Activated B cell treated with CpG ODN at 0.5 μM for 24 hours (primary cell): ENCODE measurements at regions not wholly inside any gene's neighbourhood (a gene's known extent, or its start where the extent isn't known, plus 50 kb on each side); places are given as distances from the start of the nearest gene placed in this dataset.

Experiments used
- ATAC-seq: fragments of 200-7000 bp; cut with Tn5 transposase; one replicate; pipeline ENCODE4 v1.10.0; 2021; ENCODE audit warnings: low read depth, mild to moderate bottlenecking, moderate library complexity
- CTCF ChIA-PET: fragments of 350-600 bp; sonication (Branson Sonifier 250); formaldehyde crosslinking; loops from one replicate; lab custom pipeline; 2021; ENCODE audit warnings: antibody characterized with exemption; lab: Charles Lee
- POLR2A ChIA-PET: fragments of 350-600 bp; sonication (Branson Sonifier 250); formaldehyde crosslinking; loops from one replicate; lab custom pipeline; 2021; ENCODE audit warnings: antibody characterized with exemption; lab: Charles Lee
- DNase-seq: peaks from one replicate; pipeline ENCODE4 v3.0.0; 2022
- H3K27ac Mint-ChIP-seq: one replicate; pipeline ENCODE4 v1.8.0; 2020; ENCODE audit warnings: mixed read lengths
- H3K27me3 Mint-ChIP-seq: one replicate; pipeline ENCODE4 v1.8.0; 2021; ENCODE audit warnings: mixed read lengths
- H3K36me3 Mint-ChIP-seq: one replicate; pipeline ENCODE4 v1.8.0; 2021; ENCODE audit warnings: low read depth, mixed read lengths
- H3K4me1 Mint-ChIP-seq: one replicate; pipeline ENCODE4 v1.8.0; 2021; ENCODE audit warnings: mixed read lengths
- H3K4me3 Mint-ChIP-seq: one replicate; pipeline ENCODE4 v1.8.0; 2020; ENCODE audit warnings: mild to moderate bottlenecking, mixed read lengths
- H3K9me3 Mint-ChIP-seq: one replicate; pipeline ENCODE4 v1.8.0; 2020; ENCODE audit warnings: mixed read lengths
- intact Hi-C: fragments of 100-400 bp; cut with micrococcal nuclease; formaldehyde crosslinking; loops from one replicate; pipeline ENCODE4 v1.15.1; 2024
- TF ChIP-seq, protein P1 (sequence below): fragments of 200-600 bp; IDR thresholded peaks from one replicate; pipeline ENCODE4 v1.8.0; 2022; ENCODE audit warnings: antibody characterized with exemption, mild to moderate bottlenecking

DNA sequence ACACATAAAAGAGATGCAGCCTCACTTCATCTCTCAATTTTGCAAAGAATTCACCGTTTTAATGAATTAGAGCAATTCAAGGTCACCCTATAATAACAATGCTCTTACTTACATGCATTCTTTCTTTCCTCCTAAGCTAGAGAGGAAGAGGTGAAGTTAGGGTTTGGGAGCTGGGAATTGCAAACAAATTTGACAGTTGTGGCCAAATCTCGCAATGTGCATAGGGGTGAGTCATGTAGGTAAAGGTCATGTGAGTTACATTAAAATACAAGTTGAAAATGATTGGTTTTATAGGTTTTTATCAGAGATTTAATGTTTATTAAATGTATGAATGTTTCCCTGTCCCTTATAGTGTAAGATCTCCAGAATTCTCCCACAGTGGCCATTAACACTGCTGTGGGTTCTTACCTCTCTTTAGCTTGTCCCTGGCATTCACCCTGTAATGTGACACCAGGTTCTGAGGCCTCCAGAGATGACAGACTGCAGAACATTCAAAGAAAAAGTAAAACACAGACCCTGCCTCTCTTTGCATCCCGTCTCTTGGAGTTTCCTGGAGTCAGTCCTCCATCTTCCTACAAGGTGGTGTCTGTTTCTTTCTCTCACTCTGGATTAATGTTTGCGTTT lies 53.7 kb upstream of the LGALSL start:
- CTCF ChIA-PET: no interaction called here
- TF ChIP-seq, protein P1, sequence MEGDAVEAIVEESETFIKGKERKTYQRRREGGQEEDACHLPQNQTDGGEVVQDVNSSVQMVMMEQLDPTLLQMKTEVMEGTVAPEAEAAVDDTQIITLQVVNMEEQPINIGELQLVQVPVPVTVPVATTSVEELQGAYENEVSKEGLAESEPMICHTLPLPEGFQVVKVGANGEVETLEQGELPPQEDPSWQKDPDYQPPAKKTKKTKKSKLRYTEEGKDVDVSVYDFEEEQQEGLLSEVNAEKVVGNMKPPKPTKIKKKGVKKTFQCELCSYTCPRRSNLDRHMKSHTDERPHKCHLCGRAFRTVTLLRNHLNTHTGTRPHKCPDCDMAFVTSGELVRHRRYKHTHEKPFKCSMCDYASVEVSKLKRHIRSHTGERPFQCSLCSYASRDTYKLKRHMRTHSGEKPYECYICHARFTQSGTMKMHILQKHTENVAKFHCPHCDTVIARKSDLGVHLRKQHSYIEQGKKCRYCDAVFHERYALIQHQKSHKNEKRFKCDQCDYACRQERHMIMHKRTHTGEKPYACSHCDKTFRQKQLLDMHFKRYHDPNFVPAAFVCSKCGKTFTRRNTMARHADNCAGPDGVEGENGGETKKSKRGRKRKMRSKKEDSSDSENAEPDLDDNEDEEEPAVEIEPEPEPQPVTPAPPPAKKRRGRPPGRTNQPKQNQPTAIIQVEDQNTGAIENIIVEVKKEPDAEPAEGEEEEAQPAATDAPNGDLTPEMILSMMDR: no peak
- intact Hi-C loops: no loop called here
- no peaks in the 10 kb centered on the region for H3K9me3 Mint-ChIP-seq
- no peak overlapping the region for H3K4me3 Mint-ChIP-seq
- H3K27me3 Mint-ChIP-seq: peaks cover 3% of the 10 kb centered on the region
- peaks cover 13% of the 10 kb centered on the region for H3K4me1 Mint-ChIP-seq
- DNase-seq: no peak
- ATAC-seq: no peak
- H3K27ac Mint-ChIP-seq: no peak overlapping the region
- no peaks in the 10 kb centered on the region for H3K36me3 Mint-ChIP-seq
- POLR2A ChIA-PET: interaction anchor here (0.5 kb wide), 1 partner anchor 720 kb away, joined by 5 read pairs; no protein-coding TSS in a partner anchor

DNA sequence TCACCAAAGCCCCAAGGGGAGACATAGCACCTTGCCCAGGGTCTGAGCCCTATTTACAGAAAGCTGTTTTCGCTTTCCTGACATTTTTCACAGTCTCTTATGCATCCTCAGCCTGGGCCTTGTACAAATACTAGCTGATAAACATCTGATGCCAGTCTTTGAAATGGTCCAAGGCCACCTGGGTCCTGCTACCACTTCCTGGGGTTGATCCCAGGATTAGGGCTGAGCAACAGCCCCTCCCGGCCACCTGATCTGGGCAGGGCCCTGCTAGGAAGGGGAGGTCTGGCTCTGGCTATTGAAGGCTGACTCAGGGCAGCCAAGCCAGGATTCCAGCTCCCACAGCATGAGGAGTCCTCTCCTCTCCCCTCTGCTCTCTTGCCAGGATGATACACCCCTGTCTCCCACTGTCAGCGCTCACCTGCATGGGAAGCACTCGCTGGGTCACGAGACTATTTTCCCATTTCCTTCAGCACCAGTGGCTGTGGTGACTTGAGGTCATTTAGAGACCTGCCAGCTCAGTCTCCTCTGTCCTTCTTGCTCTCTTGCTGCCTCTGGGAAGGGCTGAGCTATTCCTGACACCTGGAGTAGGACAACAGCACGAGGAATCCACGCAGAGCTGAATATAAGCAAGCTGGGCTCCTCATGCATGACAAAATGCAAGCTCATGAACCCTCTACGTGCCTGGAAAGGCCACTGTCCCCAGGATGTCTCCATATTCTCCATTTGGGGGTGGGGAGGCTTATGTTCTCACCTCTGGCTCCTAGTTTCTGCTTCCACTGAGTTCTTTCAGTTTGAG lies 53.0 kb upstream of the LGALSL start:
- Mint-ChIP-seq H3K27me3 (peaks cover 3% of the 10 kb centered on the region), H3K4me3 (no peak overlapping the region), H3K4me1 (peaks cover 13% of the 10 kb centered on the region), H3K27ac (no peak overlapping the region), H3K36me3 (no peaks in the 10 kb centered on the region), H3K9me3 (no peaks in the 10 kb centered on the region)
- POLR2A ChIA-PET: interaction anchor here (0.6 kb wide), 1 partner anchor 24 kb away, joined by 3 read pairs; no protein-coding TSS in a partner anchor
- ATAC-seq (no peak), DNase-seq (no peak)
- CTCF ChIA-PET: interaction anchor here (0.8 kb wide), 1 partner anchor 122 kb away, joined by 3 read pairs; no protein-coding TSS in a partner anchor
- TF ChIP-seq, protein P1: no peak
- intact Hi-C loops: no loop called here

DNA sequence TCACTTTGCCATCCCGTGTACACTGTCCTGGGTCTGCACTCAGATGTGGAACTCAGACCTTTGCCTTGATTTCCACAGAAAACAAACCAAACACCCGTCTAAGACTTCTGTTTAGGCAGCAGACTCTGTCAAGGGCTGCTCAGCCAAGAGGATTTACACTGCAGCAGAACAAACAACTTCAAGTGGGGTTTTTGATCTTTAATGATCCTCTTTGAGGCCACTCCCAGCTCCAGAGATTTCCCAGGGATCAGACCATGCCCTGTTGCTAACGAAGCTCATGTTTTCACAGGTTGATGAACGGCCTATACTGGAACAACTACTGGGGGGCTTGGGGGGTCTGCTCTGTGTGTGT lies 52.5 kb upstream of the LGALSL start:
- intact Hi-C loops: no loop called here
- no peak for ATAC-seq
- H3K4me3 Mint-ChIP-seq: no peak overlapping the region
- DNase-seq: no peak
- H3K4me1 Mint-ChIP-seq: peaks cover 13% of the 10 kb centered on the region
- peaks cover 3% of the 10 kb centered on the region for H3K27me3 Mint-ChIP-seq
- TF ChIP-seq, protein P1: no peak
- H3K36me3 Mint-ChIP-seq: no peaks in the 10 kb centered on the region
- no peaks in the 10 kb centered on the region for H3K9me3 Mint-ChIP-seq
- ChIA-PET POLR2A (interaction anchor here (0.6 kb wide), 1 partner anchor 25 kb away, joined by 3 read pairs; no protein-coding TSS in a partner anchor), CTCF (interaction anchor here (0.8 to 1.2 kb wide), 2 partner anchors 70 to 121 kb away, joined by 3 read pairs; no protein-coding TSS in a partner anchor)
- H3K27ac Mint-ChIP-seq: no peak overlapping the region

DNA sequence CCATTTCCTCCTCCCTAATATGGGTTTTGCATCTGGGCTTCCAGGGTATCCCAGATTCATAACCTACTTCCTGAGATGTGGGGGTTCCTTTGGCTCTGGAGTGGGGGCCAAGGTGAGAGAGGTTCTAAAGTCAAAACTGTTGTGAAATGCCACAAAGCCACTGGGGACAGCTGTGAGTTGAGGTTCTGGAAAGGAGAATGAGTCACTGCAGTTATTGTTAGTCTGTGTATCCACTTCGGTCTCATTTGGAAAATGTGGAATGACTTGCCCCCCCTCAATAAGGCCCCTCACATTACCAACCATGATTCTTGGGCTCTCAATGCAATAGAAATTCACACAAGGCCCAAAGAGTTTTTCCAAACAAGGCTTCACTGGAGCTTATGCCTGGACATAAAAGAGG lies 51.1 kb upstream of the LGALSL start:
- ChIA-PET CTCF (interaction anchor here (1.6 kb wide), 1 partner anchor 85 kb away, joined by 3 read pairs; no protein-coding TSS in a partner anchor), POLR2A (no interaction called here)
- H3K4me3 Mint-ChIP-seq: no peak overlapping the region

More for the DNA sequence above, 51.1 kb upstream of the LGALSL start:
- intact Hi-C loops: no loop called here
- no peak for ATAC-seq
- H3K27ac Mint-ChIP-seq: no peak overlapping the region
- peaks cover 3% of the 10 kb centered on the region for H3K27me3 Mint-ChIP-seq
- DNase-seq: no peak
- TF ChIP-seq, protein P1: no peak
- H3K9me3 Mint-ChIP-seq: peaks cover 5% of the 10 kb centered on the region
- H3K4me1 Mint-ChIP-seq: peaks cover 13% of the 10 kb centered on the region
- no peaks in the 10 kb centered on the region for H3K36me3 Mint-ChIP-seq
